GM12872 (cell line): ENCODE measurements at regions not wholly inside any gene's neighbourhood (a gene's known extent, or its start where the extent isn't known, plus 50 kb on each side); places are given as distances from the start of the nearest gene placed in this dataset.

ENCODE experiments used
- CTCF ChIP-seq: IDR thresholded peaks from 3 replicates; pipeline ENCODE4 v1.5.1; 2011; ENCODE audit warnings: low read depth, mild to moderate bottlenecking, low read length, moderate library complexity; ENCODE audit not compliant: insufficient read depth

GRCh38 chr12:30026621-30027234 lies 243.0 kb upstream of the TMTC1 start:
- no peak for TF ChIP-seq CTCF

- TF ChIP-seq CTCF: no peak
These were observed 241.6 kb upstream of the TMTC1 start for GRCh38 chr12:30025317-30025716.

- no peak for TF ChIP-seq CTCF
These were observed 239.4 kb upstream of the TMTC1 start for GRCh38 chr12:30023186-30023585.

- no peak for TF ChIP-seq CTCF
These were observed 237.5 kb upstream of the TMTC1 start for GRCh38 chr12:30021051-30021833.

GRCh38 chr12:30019366-30020140 lies 235.8 kb upstream of the TMTC1 start:
- TF ChIP-seq CTCF: no peak

- no peak for TF ChIP-seq CTCF
These were observed 232.9 kb upstream of the TMTC1 start for GRCh38 chr12:30016540-30017055.
